SK-N-SH (cell line): ENCODE measurements at regions not wholly inside any gene's neighbourhood (a gene's known extent, or its start where the extent isn't known, plus 50 kb on each side); places are given as distances from the start of the nearest gene placed in this dataset.

Experiments used
- CTCF ChIA-PET: fragments of 300-600, 350-600 bp; formaldehyde crosslinking; extraction: SDS; loops from one replicate; lab custom pipeline; 2021; lab: Yijun Ruan, JAX
- POLR2A ChIA-PET: fragments of 350-600 bp; sonication (Branson Sonifier 250); formaldehyde crosslinking; extraction: SDS; loops from one replicate; lab custom pipeline; 2020; ENCODE audit warnings: antibody characterized with exemption, inconsistent platforms; lab: Yijun Ruan, JAX
- DNase-seq: peaks from one replicate; pipeline ENCODE4 v3.0.0; 2012
- H2AFZ ChIP-seq: fragments of 200-600 bp; sonication (generic); 2 replicates; pipeline ENCODE4 v1.8.1; 2016; ENCODE audit warnings: antibody characterized with exemption, mild to moderate bottlenecking, low read depth
- H3F3A ChIP-seq: fragments of 200-600 bp; sonication (generic); replicated peaks from 2 replicates; pipeline ENCODE3; 2016; ENCODE audit warnings: antibody characterized with exemption, mild to moderate bottlenecking; ENCODE audit not compliant: insufficient read depth
- H3K27ac ChIP-seq, 2 experiments: fragments of 200-500 bp in 1 of 2; fragments of 200-600 bp in 1 of 2; sonication (Bioruptor generic) in 1 of 2; sonication (generic), shearing (Covaris generic) in 1 of 2; 2 replicates each; pipeline versions ENCODE4 v1.5.1 to v1.6.1; 2014 to 2016; ENCODE audit warnings: low read depth in 2 of 2, inconsistent platforms in 1 of 2, low read length in 1 of 2, mild to moderate bottlenecking in 1 of 2, mixed read lengths in 1 of 2
- H3K27me3 ChIP-seq: fragments of 200-600 bp; sonication (generic), shearing (Covaris generic); 2 replicates; pipeline ENCODE4 v1.6.1; 2016; ENCODE audit warnings: mixed run types; ENCODE audit not compliant: insufficient read depth
- H3K36me3 ChIP-seq, 2 experiments: fragments of 200-500 bp in 1 of 2; fragments of 200-600 bp in 1 of 2; sonication (Bioruptor generic) in 1 of 2; sonication (generic) in 1 of 2; replicated peaks in 1 of 2; 2 replicates each; pipeline versions ENCODE3 to v1.5.1; 2014 to 2016; ENCODE audit warnings: low read length in 1 of 2, mild to moderate bottlenecking in 1 of 2; ENCODE audit not compliant: insufficient read depth in 2 of 2, control insufficient read depth in 1 of 2
- H3K4me1 ChIP-seq, 2 experiments: fragments of 200-500 bp in 1 of 2; fragments of 200-600 bp in 1 of 2; sonication (Bioruptor generic) in 1 of 2; sonication (generic), shearing (Covaris generic) in 1 of 2; 2 replicates each; pipeline versions ENCODE4 v1.5.1 to v1.6.1; 2014 to 2016; ENCODE audit warnings: low read depth in 1 of 2, low read length in 1 of 2, mixed run types in 1 of 2; ENCODE audit not compliant: insufficient read depth in 2 of 2, control insufficient read depth in 1 of 2
- H3K4me2 ChIP-seq: fragments of 200-600 bp; sonication (generic), shearing (Covaris generic); 2 replicates; pipeline ENCODE4 v1.6.1; 2017; ENCODE audit warnings: mixed run types
- H3K4me3 ChIP-seq, 2 experiments: fragments of 200-500 bp in 1 of 2; fragments of 200-600 bp in 1 of 2; sonication (Bioruptor generic) in 1 of 2; sonication (generic), shearing (Covaris generic) in 1 of 2; 2 replicates each; pipeline versions ENCODE4 v1.5.1 to v1.8.1; 2014 to 2016; ENCODE audit warnings: low read depth in 2 of 2, inconsistent platforms in 1 of 2, low read length in 1 of 2, mild to moderate bottlenecking in 1 of 2, mixed read lengths in 1 of 2, moderate library complexity in 1 of 2
- H3K79me2 ChIP-seq: fragments of 200-600 bp; sonication (generic); 2 replicates; pipeline ENCODE4 v1.8.1; 2017; ENCODE audit warnings: mild to moderate bottlenecking; ENCODE audit not compliant: insufficient read depth
- H3K9ac ChIP-seq: fragments of 200-600 bp; sonication (generic); 2 replicates; pipeline ENCODE4 v1.6.1; 2017; ENCODE audit warnings: mixed run types
- H3K9me2 ChIP-seq: fragments of 200-600 bp; sonication (generic); 2 replicates; pipeline ENCODE4 v1.6.1; 2017; ENCODE audit warnings: mixed run types
- H3K9me3 ChIP-seq: fragments of 200-600 bp; sonication (generic); 2 replicates; pipeline ENCODE4 v1.6.1; 2017; ENCODE audit warnings: mixed run types, mild to moderate bottlenecking, moderate library complexity
- H4K20me1 ChIP-seq: fragments of 200-600 bp; sonication (generic); 2 replicates; pipeline ENCODE4 v1.6.1; 2017; ENCODE audit warnings: mild to moderate bottlenecking, mixed run types; ENCODE audit not compliant: insufficient read depth
- EP300 ChIP-seq, 2 experiments: IDR thresholded peaks; 2 replicates each; pipeline versions ENCODE4 v1.4.0 to v1.6.1; 2012; ENCODE audit warnings: borderline replicate concordance in 1 of 2, low read depth in 1 of 2, low read length in 1 of 2
- EZH2phosphoT487 ChIP-seq: fragments of 200-600 bp; sonication (generic); IDR thresholded peaks from 2 replicates; pipeline ENCODE4 v1.6.1; 2017; ENCODE audit warnings: low read depth, mixed run types, mild to moderate bottlenecking, antibody characterized with exemption, moderate library complexity, borderline replicate concordance
- FOSL2 ChIP-seq: IDR thresholded peaks from 2 replicates; pipeline ENCODE4 v1.4.0; 2012; ENCODE audit warnings: low read depth, mild to moderate bottlenecking, moderate library complexity, borderline replicate concordance
- GATA2 ChIP-seq: sonication (generic); formaldehyde crosslinking; IDR thresholded peaks from 2 replicates; pipeline ENCODE4 v1.5.0; 2020; ENCODE audit warnings: mild to moderate bottlenecking, missing genetic modification reagents
- MEF2A ChIP-seq: IDR thresholded peaks from 2 replicates; pipeline ENCODE4 v1.4.0; 2012; ENCODE audit warnings: low read depth, borderline replicate concordance
- NRF1 ChIP-seq: IDR thresholded peaks from 2 replicates; pipeline ENCODE4 v1.6.1; 2012; ENCODE audit warnings: low read depth, mild to moderate bottlenecking, low read length
- POLR2AphosphoS5 ChIP-seq: IDR thresholded peaks from 2 replicates; pipeline ENCODE4 v1.6.1; 2012; ENCODE audit warnings: low read depth, low read length
- RCOR1 ChIP-seq: fragments of 150-350 bp; IDR thresholded peaks from 2 replicates; pipeline ENCODE4 v1.6.1; 2017; ENCODE audit warnings: antibody characterized with exemption, low read length
- SIN3A ChIP-seq: IDR thresholded peaks from 2 replicates; pipeline ENCODE4 v1.6.1; 2012; ENCODE audit warnings: low read depth, mild to moderate bottlenecking, low read length, moderate library complexity, borderline replicate concordance
- TEAD4 ChIP-seq: IDR thresholded peaks from 2 replicates; pipeline ENCODE4 v1.4.0; 2012; ENCODE audit warnings: mild to moderate bottlenecking, borderline replicate concordance; ENCODE audit not compliant: insufficient read depth
- YY1 ChIP-seq: IDR thresholded peaks from 2 replicates; pipeline ENCODE4 v1.4.0; 2012; ENCODE audit warnings: low read depth, mild to moderate bottlenecking
- ZBTB33 ChIP-seq: IDR thresholded peaks from 2 replicates; pipeline ENCODE4 v1.4.0; 2012; ENCODE audit warnings: low read depth, borderline replicate concordance
- WGBS: methylation state at CpG from one replicate; pipeline ENCODE4 v1.1.6; 2017; ENCODE audit warnings: low lambda C conversion rate; 5-methylcytosine and 5-hydroxymethylcytosine counted together
- TF ChIP-seq, protein P1 (sequence below): IDR thresholded peaks from 2 replicates; pipeline ENCODE4 v1.6.1; 2012; ENCODE audit warnings: mild to moderate bottlenecking, low read depth, low read length, moderate library complexity
- TF ChIP-seq, protein P2 (sequence below): IDR thresholded peaks from 2 replicates; pipeline ENCODE4 v1.4.0; 2012; ENCODE audit warnings: low read depth, borderline replicate concordance

DNA sequence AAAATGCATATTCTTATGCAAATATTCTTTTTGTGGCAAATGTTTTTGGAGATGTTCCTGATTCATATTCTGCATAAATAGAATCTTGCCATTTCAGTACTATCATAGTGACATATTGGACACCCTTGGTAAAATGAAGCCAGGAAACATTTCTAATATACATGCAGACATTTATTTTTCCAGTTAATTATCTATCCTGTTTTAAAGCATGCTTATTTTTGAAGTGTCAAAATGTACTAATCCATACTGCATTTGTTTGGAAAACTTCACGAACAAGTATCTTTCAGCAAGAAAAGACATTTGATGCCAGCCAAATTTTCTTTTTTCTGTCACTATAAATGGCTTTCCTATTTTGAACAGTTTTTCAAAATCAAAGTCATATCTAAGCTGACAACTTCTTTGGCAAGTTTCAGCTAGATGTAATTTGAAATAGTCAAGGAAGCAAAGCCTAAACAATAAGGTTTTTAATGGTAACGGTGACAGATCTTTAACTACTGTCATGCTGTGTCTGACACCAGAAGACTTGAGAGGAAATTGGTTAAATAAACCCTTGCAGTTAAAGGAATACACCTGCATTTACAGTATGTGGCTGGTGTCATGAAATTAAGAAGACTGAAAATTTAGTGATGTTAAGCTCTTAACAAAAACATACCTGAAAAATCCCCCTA lies 284.3 kb downstream of the TLE1 start:
- ChIA-PET CTCF (no interaction called here), POLR2A (no interaction called here)
- Histone ChIP-seq H3K79me2 (no peaks in the 10 kb centered on the region), H3K36me3 (no peaks in the 10 kb centered on the region), H3K27ac (no peak overlapping the region), H4K20me1 (no peaks in the 10 kb centered on the region), H3F3A (no peaks in the 10 kb centered on the region), H3K27me3 (no peaks in the 10 kb centered on the region), H3K4me1 (no peaks in the 10 kb centered on the region), H3K9me2 (no peaks in the 10 kb centered on the region), H3K4me3 (no peak overlapping the region), H3K9ac (no peak overlapping the region), H3K9me3 (no peaks in the 10 kb centered on the region), H3K4me2 (no peak overlapping the region), H2AFZ (no peak overlapping the region)
- no peak for TF ChIP-seq SIN3A
- TF ChIP-seq MEF2A, result no peak
- TF ChIP-seq EP300 (IDR thresholded peaks at IDR 0.05; ENCODE audit: borderline replicate concordance in 1 of 2, low read depth in 1 of 2, low read length in 1 of 2), result no peak
- TF ChIP-seq, protein P1, sequence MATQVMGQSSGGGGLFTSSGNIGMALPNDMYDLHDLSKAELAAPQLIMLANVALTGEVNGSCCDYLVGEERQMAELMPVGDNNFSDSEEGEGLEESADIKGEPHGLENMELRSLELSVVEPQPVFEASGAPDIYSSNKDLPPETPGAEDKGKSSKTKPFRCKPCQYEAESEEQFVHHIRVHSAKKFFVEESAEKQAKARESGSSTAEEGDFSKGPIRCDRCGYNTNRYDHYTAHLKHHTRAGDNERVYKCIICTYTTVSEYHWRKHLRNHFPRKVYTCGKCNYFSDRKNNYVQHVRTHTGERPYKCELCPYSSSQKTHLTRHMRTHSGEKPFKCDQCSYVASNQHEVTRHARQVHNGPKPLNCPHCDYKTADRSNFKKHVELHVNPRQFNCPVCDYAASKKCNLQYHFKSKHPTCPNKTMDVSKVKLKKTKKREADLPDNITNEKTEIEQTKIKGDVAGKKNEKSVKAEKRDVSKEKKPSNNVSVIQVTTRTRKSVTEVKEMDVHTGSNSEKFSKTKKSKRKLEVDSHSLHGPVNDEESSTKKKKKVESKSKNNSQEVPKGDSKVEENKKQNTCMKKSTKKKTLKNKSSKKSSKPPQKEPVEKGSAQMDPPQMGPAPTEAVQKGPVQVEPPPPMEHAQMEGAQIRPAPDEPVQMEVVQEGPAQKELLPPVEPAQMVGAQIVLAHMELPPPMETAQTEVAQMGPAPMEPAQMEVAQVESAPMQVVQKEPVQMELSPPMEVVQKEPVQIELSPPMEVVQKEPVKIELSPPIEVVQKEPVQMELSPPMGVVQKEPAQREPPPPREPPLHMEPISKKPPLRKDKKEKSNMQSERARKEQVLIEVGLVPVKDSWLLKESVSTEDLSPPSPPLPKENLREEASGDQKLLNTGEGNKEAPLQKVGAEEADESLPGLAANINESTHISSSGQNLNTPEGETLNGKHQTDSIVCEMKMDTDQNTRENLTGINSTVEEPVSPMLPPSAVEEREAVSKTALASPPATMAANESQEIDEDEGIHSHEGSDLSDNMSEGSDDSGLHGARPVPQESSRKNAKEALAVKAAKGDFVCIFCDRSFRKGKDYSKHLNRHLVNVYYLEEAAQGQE, result no peak
- TF ChIP-seq, protein P2, sequence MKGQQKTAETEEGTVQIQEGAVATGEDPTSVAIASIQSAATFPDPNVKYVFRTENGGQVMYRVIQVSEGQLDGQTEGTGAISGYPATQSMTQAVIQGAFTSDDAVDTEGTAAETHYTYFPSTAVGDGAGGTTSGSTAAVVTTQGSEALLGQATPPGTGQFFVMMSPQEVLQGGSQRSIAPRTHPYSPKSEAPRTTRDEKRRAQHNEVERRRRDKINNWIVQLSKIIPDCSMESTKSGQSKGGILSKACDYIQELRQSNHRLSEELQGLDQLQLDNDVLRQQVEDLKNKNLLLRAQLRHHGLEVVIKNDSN, result no peak
- TF ChIP-seq TEAD4, result no peak
- TF ChIP-seq POLR2AphosphoS5, result no peak
- TF ChIP-seq GATA2 (CRISPR knock-in tag), result no peak
- 68% methylated on average over 2 of the region's 2 CpGs for WGBS
- DNase-seq, result no peak

- Histone ChIP-seq H3K27me3 (no peaks in the 10 kb centered on the region), H3K4me3 (no peak overlapping the region), H3K9me2 (no peaks in the 10 kb centered on the region), H3K9ac (no peak overlapping the region), H3K4me2 (no peak overlapping the region), H2AFZ (no peak overlapping the region), H4K20me1 (no peaks in the 10 kb centered on the region), H3K36me3 (no peaks in the 10 kb centered on the region), H3F3A (no peaks in the 10 kb centered on the region), H3K79me2 (no peaks in the 10 kb centered on the region), H3K4me1 (peaks cover 0 to 6% of the 10 kb centered on the region in 2 experiments; a peak in 2 of 4 replicates), H3K27ac (no peak overlapping the region), H3K9me3 (no peaks in the 10 kb centered on the region)
- CTCF ChIA-PET, result interaction anchor here (1.1 kb wide), 1 partner anchor 60 kb away, joined by 3 read pairs; no protein-coding TSS in a partner anchor
- POLR2A ChIA-PET, result no interaction called here
- WGBS, result 68% methylated on average over 9 of the region's 9 CpGs
- DNase-seq, result no peak
- TF ChIP-seq, protein P1, result no peak
- TF ChIP-seq FOSL2, result no peak
- no peak for TF ChIP-seq NRF1
- TF ChIP-seq RCOR1, result no peak
- no peak for TF ChIP-seq YY1
- no peak for TF ChIP-seq ZBTB33
- TF ChIP-seq TEAD4, result no peak
- no peak for TF ChIP-seq EZH2phosphoT487
Observed at GRCh38 chr9:81397481-81398381, 291.6 kb downstream of the TLE1 start.
